ENCODE measurements at regions not wholly inside any gene's neighbourhood (a gene's known extent, or its start where the extent isn't known, plus 50 kb on each side); places are given as distances from the start of the nearest gene placed in this dataset.

GRCh38 chr20:22213271-22213670, 371.1 kb downstream of the FOXA2 start:
- H3K4me3 ChIP-seq (ENCODE audit: control insufficient read depth, low read depth, low read length), result no peak overlapping the region
- DNase-seq (ENCODE audit: low read depth), result no peak
- TF ChIP-seq CTCF (IDR thresholded peaks at IDR 0.05; ENCODE audit: control insufficient read depth, insufficient read depth, low read depth, low read length, missing control alignments), result no peak

- no peak overlapping the region for H3K4me3 ChIP-seq (ENCODE audit: control insufficient read depth, low read depth, low read length)
- TF ChIP-seq CTCF (IDR thresholded peaks at IDR 0.05; ENCODE audit: control insufficient read depth, insufficient read depth, low read depth, low read length, missing control alignments), result no peak
- DNase-seq (ENCODE audit: low read depth), result no peak
These were observed 377.1 kb downstream of the FOXA2 start for GRCh38 chr20:22207280-22207679.

GRCh38 chr20:22204801-22205200, 379.6 kb downstream of the FOXA2 start:
- H3K4me3 ChIP-seq (ENCODE audit: control insufficient read depth, low read depth, low read length), result no peak overlapping the region
- no peak for TF ChIP-seq CTCF (IDR thresholded peaks at IDR 0.05; ENCODE audit: control insufficient read depth, insufficient read depth, low read depth, low read length, missing control alignments)
- DNase-seq (ENCODE audit: low read depth), result no peak

GRCh38 chr20:22182148-22182547, 402.2 kb downstream of the FOXA2 start:
- TF ChIP-seq CTCF (IDR thresholded peaks at IDR 0.05; ENCODE audit: control insufficient read depth, insufficient read depth, low read depth, low read length, missing control alignments), result no peak
- no peak for DNase-seq (ENCODE audit: low read depth)
- no peak overlapping the region for H3K4me3 ChIP-seq (ENCODE audit: control insufficient read depth, low read depth, low read length)

GRCh38 chr20:22180244-22180643, 404.1 kb downstream of the FOXA2 start:
- TF ChIP-seq CTCF (IDR thresholded peaks at IDR 0.05; ENCODE audit: control insufficient read depth, insufficient read depth, low read depth, low read length, missing control alignments), result no peak
- no peak overlapping the region for H3K4me3 ChIP-seq (ENCODE audit: control insufficient read depth, low read depth, low read length)
- DNase-seq (ENCODE audit: low read depth), result no peak

GRCh38 chr20:22160101-22160652, 424.2 kb downstream of the FOXA2 start:
- no peak for DNase-seq (ENCODE audit: low read depth)
- no peak overlapping the region for H3K4me3 ChIP-seq (ENCODE audit: control insufficient read depth, low read depth, low read length)
- TF ChIP-seq CTCF (IDR thresholded peaks at IDR 0.05; ENCODE audit: control insufficient read depth, insufficient read depth, low read depth, low read length, missing control alignments), result no peak

GRCh38 chr20:22159276-22159675, 425.1 kb downstream of the FOXA2 start:
- no peak overlapping the region for H3K4me3 ChIP-seq (ENCODE audit: control insufficient read depth, low read depth, low read length)
- DNase-seq (ENCODE audit: low read depth), result no peak
- TF ChIP-seq CTCF (IDR thresholded peaks at IDR 0.05; ENCODE audit: control insufficient read depth, insufficient read depth, low read depth, low read length, missing control alignments), result no peak
